ENCODE measurements at regions not wholly inside any gene's neighbourhood (a gene's known extent, or its start where the extent isn't known, plus 50 kb on each side); places are given as distances from the start of the nearest gene placed in this dataset.
"Not testable (repeated sequence)": the region's sequence is repeated elsewhere in the genome, so short reads cannot be mapped to it uniquely, and the experiment has no call there.

- H3K4me1 ChIP-seq (ENCODE audit: insufficient read depth, low read length); H3K9ac ChIP-seq (ENCODE audit: low read depth, low read length); H3K9me3 ChIP-seq (ENCODE audit: control insufficient read depth, insufficient read depth, low read length); H3K36me3 ChIP-seq (ENCODE audit: insufficient read depth, low read length): not testable (repeated sequence)
Measured at GRCh38 chr15:85258062-85258445, 122.3 kb upstream of the AKAP13 start.

GRCh38 chr15:85258559-85259209, 121.7 kb upstream of the AKAP13 start:
- H3K4me1 ChIP-seq (ENCODE audit: insufficient read depth, low read length); H3K36me3 ChIP-seq (ENCODE audit: insufficient read depth, low read length); H3K9me3 ChIP-seq (ENCODE audit: control insufficient read depth, insufficient read depth, low read length); H3K9ac ChIP-seq (ENCODE audit: low read depth, low read length): not testable (repeated sequence)

- not testable (repeated sequence) for H3K9me3 ChIP-seq (ENCODE audit: control insufficient read depth, insufficient read depth, low read length); H3K9ac ChIP-seq (ENCODE audit: low read depth, low read length); H3K36me3 ChIP-seq (ENCODE audit: insufficient read depth, low read length); H3K4me1 ChIP-seq (ENCODE audit: insufficient read depth, low read length)
Measured at GRCh38 chr15:85260526-85260925, 119.9 kb upstream of the AKAP13 start.

GRCh38 chr15:85262461-85263055, 117.8 kb upstream of the AKAP13 start:
- H3K4me1 ChIP-seq (ENCODE audit: insufficient read depth, low read length); H3K36me3 ChIP-seq (ENCODE audit: insufficient read depth, low read length); H3K9me3 ChIP-seq (ENCODE audit: control insufficient read depth, insufficient read depth, low read length); H3K9ac ChIP-seq (ENCODE audit: low read depth, low read length): not testable (repeated sequence)

- not testable (repeated sequence) for H3K9ac ChIP-seq (ENCODE audit: low read depth, low read length); H3K36me3 ChIP-seq (ENCODE audit: insufficient read depth, low read length); H3K4me1 ChIP-seq (ENCODE audit: insufficient read depth, low read length); H3K9me3 ChIP-seq (ENCODE audit: control insufficient read depth, insufficient read depth, low read length)
Measured at GRCh38 chr15:85263842-85264440, 116.5 kb upstream of the AKAP13 start.

GRCh38 chr15:85264614-85265190, 115.7 kb upstream of the AKAP13 start:
- H3K4me1 ChIP-seq (ENCODE audit: insufficient read depth, low read length); H3K9ac ChIP-seq (ENCODE audit: low read depth, low read length); H3K36me3 ChIP-seq (ENCODE audit: insufficient read depth, low read length); H3K9me3 ChIP-seq (ENCODE audit: control insufficient read depth, insufficient read depth, low read length): not testable (repeated sequence)

GRCh38 chr15:85267158-85267857, 113.1 kb upstream of the AKAP13 start:
- H3K36me3 ChIP-seq (ENCODE audit: insufficient read depth, low read length); H3K9ac ChIP-seq (ENCODE audit: low read depth, low read length); H3K9me3 ChIP-seq (ENCODE audit: control insufficient read depth, insufficient read depth, low read length); H3K4me1 ChIP-seq (ENCODE audit: insufficient read depth, low read length): not testable (repeated sequence)

GRCh38 chr15:85274315-85275050, 105.9 kb upstream of the AKAP13 start:
- no peak overlapping the region for H3K9ac ChIP-seq (ENCODE audit: low read depth, low read length)
- H3K36me3 ChIP-seq (ENCODE audit: insufficient read depth, low read length): no peaks in the 10 kb centered on the region
- no peaks in the 10 kb centered on the region for H3K4me1 ChIP-seq (ENCODE audit: insufficient read depth, low read length)
- no peaks in the 10 kb centered on the region for H3K9me3 ChIP-seq (ENCODE audit: control insufficient read depth, insufficient read depth, low read length)

- Histone ChIP-seq H3K9ac (ENCODE audit: low read depth, low read length) (no peak overlapping the region), H3K36me3 (ENCODE audit: insufficient read depth, low read length) (no peaks in the 10 kb centered on the region), H3K9me3 (ENCODE audit: control insufficient read depth, insufficient read depth, low read length) (no peaks in the 10 kb centered on the region), H3K4me1 (ENCODE audit: insufficient read depth, low read length) (no peaks in the 10 kb centered on the region)
Measured at GRCh38 chr15:85276508-85276907, 103.9 kb upstream of the AKAP13 start.

GRCh38 chr15:85276921-85277320, 103.5 kb upstream of the AKAP13 start:
- H3K4me1 ChIP-seq (ENCODE audit: insufficient read depth, low read length): no peaks in the 10 kb centered on the region
- H3K9ac ChIP-seq (ENCODE audit: low read depth, low read length): no peak overlapping the region
- no peaks in the 10 kb centered on the region for H3K9me3 ChIP-seq (ENCODE audit: control insufficient read depth, insufficient read depth, low read length)
- no peaks in the 10 kb centered on the region for H3K36me3 ChIP-seq (ENCODE audit: insufficient read depth, low read length)

- no peaks in the 10 kb centered on the region for H3K9me3 ChIP-seq (ENCODE audit: control insufficient read depth, insufficient read depth, low read length)
- H3K36me3 ChIP-seq (ENCODE audit: insufficient read depth, low read length): no peaks in the 10 kb centered on the region
- H3K4me1 ChIP-seq (ENCODE audit: insufficient read depth, low read length): no peaks in the 10 kb centered on the region
- H3K9ac ChIP-seq (ENCODE audit: low read depth, low read length): no peak overlapping the region
Measured at GRCh38 chr15:85277847-85278370, 102.5 kb upstream of the AKAP13 start.

- H3K36me3 ChIP-seq (ENCODE audit: insufficient read depth, low read length): no peaks in the 10 kb centered on the region
- no peaks in the 10 kb centered on the region for H3K4me1 ChIP-seq (ENCODE audit: insufficient read depth, low read length)
- no peaks in the 10 kb centered on the region for H3K9me3 ChIP-seq (ENCODE audit: control insufficient read depth, insufficient read depth, low read length)
- H3K9ac ChIP-seq (ENCODE audit: low read depth, low read length): no peak overlapping the region
Measured at GRCh38 chr15:85280203-85280602, 100.2 kb upstream of the AKAP13 start.

GRCh38 chr15:85281293-85281882, 99.0 kb upstream of the AKAP13 start:
- no peaks in the 10 kb centered on the region for H3K9me3 ChIP-seq (ENCODE audit: control insufficient read depth, insufficient read depth, low read length)
- H3K9ac ChIP-seq (ENCODE audit: low read depth, low read length): no peak overlapping the region
- no peaks in the 10 kb centered on the region for H3K36me3 ChIP-seq (ENCODE audit: insufficient read depth, low read length)
- H3K4me1 ChIP-seq (ENCODE audit: insufficient read depth, low read length): no peaks in the 10 kb centered on the region

Data from ES-I3 (cell line).